Activated CD8-positive, alpha-beta memory T cell treated with anti-CD3 and anti-CD28 coated beads, Interleukin-2, amount 50 U/mL, for 24 hours (primary cell): ENCODE measurements at regions not wholly inside any gene's neighbourhood (a gene's known extent, or its start where the extent isn't known, plus 50 kb on each side); places are given as distances from the start of the nearest gene placed in this dataset.
"Not testable (repeated sequence)": the region's sequence is repeated elsewhere in the genome, so short reads cannot be mapped to it uniquely, and the experiment has no call there.

Experiments used
- DNase-seq: peaks from one replicate; pipeline ENCODE4 v3.0.0-alpha.2; 2020; ENCODE audit errors: extremely low read depth

DNA sequence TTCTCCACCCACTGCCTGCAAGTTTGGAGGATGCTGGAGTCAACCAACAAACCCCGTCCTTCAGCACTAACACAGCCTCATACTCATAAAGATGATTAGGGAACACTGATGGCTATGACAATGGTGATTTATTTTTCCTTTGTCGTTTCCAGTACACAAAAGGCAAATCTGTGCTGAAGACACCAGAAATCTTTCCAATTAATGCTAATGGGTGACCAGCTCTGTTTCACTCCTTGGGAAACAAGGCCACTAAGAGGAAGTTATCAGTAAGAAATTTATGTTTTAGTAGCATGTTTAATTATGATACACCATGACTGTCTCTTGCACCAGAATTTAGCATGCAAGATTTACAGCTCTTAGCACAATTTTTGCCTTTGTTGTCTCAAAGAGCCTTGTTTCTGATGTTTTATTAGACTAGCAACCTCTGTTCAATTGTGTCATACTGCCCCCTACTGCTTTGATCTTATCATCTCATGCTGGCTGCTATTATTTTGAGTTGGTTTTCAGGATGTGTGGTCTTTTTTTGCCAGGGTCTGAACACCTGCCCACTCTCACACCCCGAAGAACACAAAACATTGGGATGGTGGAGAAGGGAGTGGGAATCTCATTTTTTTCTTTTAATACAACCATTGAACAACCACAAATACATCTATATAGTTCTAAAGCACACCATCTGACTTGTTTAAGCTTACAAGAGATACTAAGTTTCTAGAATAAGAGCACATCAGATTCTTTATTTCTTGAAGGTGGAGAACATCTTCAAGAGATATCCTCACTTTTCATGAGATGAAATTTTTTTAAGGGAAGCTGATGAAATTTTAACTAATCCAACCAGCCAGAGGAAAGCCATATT, 160.9 kb downstream of the SPTSSA start:
- no peak for DNase-seq

DNA sequence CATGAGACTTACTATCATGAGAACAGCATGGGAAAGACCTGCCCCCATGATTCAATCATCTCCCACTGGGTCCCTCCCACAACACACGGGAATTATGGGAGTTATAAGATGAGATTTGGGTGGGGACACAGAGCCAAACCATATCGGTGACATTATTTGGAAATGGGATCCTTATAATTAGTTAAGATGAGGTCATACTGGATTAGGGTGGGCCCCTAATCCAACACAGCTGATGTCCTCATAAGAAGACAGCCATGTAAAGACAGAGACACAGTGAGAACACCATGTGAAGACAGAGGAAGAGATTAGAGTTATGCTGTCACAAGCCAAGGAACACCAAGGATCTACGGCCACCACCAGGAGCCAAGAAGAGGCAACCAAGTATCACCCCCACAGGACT, 161.7 kb downstream of the SPTSSA start:
- no peak for DNase-seq

DNA sequence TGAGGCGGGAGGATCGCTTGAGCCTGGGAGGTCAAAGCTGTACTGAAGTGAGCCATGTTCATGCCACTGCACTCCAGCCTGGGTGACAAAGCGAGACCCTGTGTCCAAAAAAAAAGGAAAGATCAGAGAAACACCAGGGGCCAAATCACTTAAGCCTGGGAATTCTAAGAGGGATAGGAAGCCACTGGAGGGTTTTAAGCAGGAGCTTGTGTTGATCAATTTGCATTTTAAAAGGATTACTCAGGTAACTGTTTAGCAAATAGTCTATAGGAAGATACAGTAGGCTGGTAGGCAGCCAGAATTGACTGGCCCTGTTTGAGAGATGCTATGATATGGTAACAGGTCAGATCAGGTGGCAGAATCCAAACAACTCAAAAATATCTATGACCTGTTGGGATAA, 162.7 kb downstream of the SPTSSA start:
- no peak for DNase-seq

- DNase-seq, result no peak
Measured at GRCh38 chr14:34297786-34298520, 164.1 kb downstream of the SPTSSA start.

- no peak for DNase-seq
Measured at GRCh38 chr14:34283590-34283989, 178.4 kb downstream of the SPTSSA start.

GRCh38 chr14:34277191-34277590, 184.8 kb downstream of the SPTSSA start:
- DNase-seq, result no peak

GRCh38 chr14:34275530-34275929, 186.5 kb downstream of the SPTSSA start:
- DNase-seq, result no peak

- DNase-seq, result no peak
Measured at GRCh38 chr14:34275078-34275477, 187.0 kb downstream of the SPTSSA start.

GRCh38 chr14:34273716-34274115, 188.3 kb downstream of the SPTSSA start:
- DNase-seq, result not testable (repeated sequence)

DNA sequence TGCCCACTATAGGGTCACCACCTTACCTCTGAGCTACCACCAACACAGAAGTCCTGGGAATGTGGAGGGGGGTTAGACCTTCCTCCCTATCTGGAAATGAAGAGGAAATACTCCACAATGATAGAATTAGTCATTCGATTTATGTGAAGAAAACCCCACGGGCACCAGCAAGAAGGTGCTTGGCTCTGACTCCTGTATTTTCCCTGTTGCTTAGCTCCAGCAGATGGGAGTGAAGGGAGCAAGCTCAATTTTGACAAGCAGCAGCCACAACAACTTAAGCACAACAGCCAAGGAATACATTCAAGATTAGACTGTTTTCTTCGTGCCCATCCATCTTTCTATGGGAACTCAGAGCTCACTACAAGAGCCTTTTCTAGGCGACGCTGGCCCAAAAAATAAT, 191.7 kb downstream of the SPTSSA start:
- no peak for DNase-seq

DNA sequence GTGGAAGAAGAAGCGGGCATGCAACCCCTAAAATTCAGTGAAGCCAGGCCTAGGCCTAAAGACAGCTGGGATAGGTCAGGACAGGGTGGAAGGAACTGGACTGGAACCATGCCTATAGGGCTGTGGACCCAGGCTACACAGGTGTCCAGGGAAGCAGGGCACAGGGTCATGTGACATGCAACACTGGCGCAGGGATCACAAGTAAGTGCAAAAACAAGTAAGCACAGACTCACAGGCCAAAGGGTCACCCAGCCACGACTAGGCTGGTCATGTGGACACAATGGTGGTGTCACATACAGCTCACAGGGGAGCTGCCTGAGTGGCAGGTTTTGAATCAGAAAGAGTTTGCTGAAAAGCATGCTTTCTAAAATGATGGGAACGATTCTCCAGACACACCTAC, 195.7 kb downstream of the SPTSSA start:
- no peak for DNase-seq

DNA sequence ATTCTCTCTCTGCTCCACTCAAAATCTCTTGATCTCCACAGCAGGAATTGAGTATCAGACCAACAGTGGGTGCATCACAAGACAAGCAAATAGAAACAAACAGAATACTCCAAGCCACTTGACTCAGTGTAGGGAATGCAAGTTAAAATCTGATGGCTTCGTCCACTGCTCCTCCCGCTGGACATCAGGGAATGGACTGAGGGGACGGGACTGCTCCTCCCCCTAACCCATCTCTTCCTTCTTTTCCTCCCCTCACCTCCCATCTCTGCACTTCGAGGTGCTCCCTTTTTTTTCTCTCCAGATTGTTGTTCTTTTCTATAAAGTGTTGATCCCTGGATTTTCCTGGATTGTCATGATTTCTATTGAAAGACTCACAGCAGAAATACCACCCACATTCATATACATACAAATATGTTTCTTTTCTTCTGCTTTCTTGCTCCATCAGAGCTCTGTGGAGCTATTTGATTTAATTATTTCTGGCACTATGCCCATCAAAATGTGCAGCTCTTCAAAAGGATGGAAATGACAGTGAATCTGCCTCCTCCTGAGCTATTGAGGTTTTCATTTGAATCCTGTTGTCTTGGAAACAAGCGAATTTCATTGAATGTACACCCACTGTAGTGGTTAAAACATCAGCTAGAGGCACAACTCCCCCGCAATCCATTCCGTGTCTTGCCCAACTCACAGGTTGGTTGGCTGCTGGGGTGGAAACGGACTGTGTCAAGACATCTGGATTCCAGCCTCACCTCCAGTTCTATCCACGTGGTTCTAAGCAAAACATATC, 199.7 kb downstream of the SPTSSA start:
- DNase-seq, result no peak

- DNase-seq, result no peak
Measured at GRCh38 chr14:34259996-34260395, 202.0 kb downstream of the SPTSSA start.

GRCh38 chr14:34258318-34258717, 203.7 kb downstream of the SPTSSA start:
- DNase-seq, result no peak

DNA sequence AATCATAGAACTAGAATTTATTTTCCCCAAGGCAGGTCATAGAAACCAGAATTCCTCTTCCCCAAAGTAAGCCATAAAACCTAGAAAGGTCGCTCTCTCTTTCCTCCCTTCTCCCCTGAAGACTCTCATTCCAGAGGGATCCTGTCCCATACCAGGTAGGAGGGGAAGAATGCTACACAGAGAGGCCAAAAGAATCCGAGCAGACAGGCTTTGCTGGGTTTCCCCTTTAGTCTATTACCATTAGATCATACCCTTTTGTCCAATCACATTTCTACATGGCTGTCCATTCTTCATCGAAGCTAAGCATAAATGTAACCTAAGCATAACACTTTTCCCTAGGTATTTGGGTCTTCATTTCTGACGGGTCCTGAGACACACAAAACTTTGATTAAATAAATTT, 204.5 kb downstream of the SPTSSA start:
- DNase-seq, result no peak

- DNase-seq, result no peak
Measured at GRCh38 chr14:34256223-34256622, 205.8 kb downstream of the SPTSSA start.

GRCh38 chr14:34254571-34254970, 207.5 kb downstream of the SPTSSA start:
- no peak for DNase-seq

DNA sequence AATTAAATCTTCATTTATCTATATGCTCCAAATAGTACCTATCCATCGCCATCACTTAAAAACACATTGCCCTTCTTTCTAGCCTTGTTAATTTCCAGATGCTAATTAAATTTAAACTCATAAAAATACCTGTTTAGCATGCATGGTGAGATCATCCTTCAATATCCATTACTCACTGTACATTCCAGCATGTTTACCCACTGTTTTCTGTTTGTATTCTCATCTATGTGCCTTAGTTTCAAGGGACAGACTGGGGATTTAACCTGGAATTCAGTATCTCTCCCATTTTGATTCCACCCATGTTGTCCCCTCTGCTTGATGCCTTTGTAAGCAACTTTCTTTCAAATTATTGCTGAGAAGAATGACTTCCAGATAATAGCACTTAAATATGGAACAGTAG, 208.0 kb downstream of the SPTSSA start:
- no peak for DNase-seq

DNA sequence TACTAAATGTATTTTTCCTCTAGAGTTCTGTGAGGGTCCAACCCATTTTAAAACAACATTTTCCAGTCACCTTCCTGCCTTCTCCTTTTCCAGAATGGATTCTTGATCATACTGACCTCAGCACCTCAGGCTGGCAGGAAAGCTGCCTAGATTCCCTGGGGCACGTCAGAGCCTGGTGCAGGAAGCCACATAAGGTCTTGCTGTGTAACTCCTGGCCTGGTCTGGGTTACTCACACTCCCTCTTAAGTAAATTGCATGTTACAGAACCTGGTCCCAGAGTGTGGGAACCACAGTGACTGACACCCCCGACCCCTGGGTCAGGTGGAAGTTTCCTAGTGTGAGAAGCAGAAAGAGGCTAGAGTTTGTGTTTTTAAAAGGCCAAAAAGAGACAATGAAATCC, 209.8 kb downstream of the SPTSSA start:
- no peak for DNase-seq

- DNase-seq, result no peak
Measured at GRCh38 chr14:34251662-34252061, 210.4 kb downstream of the SPTSSA start.

DNA sequence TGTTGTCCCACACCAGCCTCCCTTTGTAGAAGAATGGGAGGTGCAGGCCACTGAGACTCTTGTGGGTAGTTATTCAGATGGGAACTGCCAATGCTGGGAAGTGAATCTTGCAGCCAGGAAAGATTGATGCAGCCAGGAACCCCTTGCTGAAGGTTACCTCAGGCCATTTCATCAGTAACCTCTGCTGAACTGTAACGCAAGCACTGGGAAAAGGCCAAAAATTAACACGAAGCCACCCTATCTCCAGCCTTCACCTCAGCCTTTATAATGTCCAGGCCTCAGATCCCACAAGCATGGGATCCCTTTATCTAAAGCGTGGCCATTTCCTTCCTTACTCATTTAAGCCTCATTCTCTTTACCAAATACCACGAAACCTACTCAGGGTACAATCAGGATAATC, 211.1 kb downstream of the SPTSSA start:
- DNase-seq, result no peak

DNA sequence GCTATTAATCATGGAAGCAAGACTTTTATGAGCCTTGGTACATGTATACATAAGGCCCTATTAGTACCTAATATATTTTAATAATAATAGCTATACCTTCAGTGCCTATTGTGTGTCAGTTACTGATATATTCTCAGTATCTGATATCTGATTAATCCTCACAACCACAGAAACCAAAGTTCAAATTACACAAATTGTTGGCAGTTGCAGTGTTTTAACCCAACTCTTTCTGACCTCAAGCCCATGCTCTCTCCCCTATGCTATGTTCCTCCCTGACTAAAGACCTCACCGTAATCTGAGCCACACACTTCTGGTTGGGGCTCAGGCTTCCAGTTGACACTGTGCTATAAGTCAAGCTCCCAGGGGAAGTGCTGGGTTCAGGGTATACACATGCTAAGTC, 214.4 kb downstream of the SPTSSA start:
- no peak for DNase-seq
